Upper lobe of left lung (tissue), 6 donors: ENCODE measurements at regions not wholly inside any gene's neighbourhood (a gene's known extent, or its start where the extent isn't known, plus 50 kb on each side); places are given as distances from the start of the nearest gene placed in this dataset.

Experiments
- ATAC-seq, 2 donors: fragments of 200-7000 bp; cut with Tn5 transposase; one replicate each; pipeline ENCODE4 v1.9.1; 2022; ENCODE audit warnings: mild to moderate bottlenecking in 2 of 2, moderate library complexity in 2 of 2; ENCODE audit not compliant: low FRiP score in 2 of 2
- DNase-seq, 2 donors: peaks; one replicate each; pipeline ENCODE4 v3.0.0-alpha.2; 2019 to 2020
- H3K27ac ChIP-seq, 4 donors: fragments of 200-600 bp; sonication (generic); one replicate each; pipeline ENCODE4 v1.5.1; 2016 to 2019
- H3K27me3 ChIP-seq, 4 donors: fragments of 200-600 bp; sonication (generic); one replicate each; pipeline ENCODE4 v1.5.1; 2017 to 2019
- H3K36me3 ChIP-seq, 4 donors: fragments of 200-600 bp; sonication (generic); one replicate each; pipeline ENCODE4 v1.5.1; 2016 to 2019
- H3K4me1 ChIP-seq, 4 donors: fragments of 200-600 bp; sonication (generic); one replicate each; pipeline ENCODE4 v1.5.1; 2018 to 2019
- H3K4me3 ChIP-seq, 4 donors: fragments of 200-600 bp; sonication (generic); one replicate each; pipeline ENCODE4 v1.5.1; 2017 to 2019; ENCODE audit warnings: mild to moderate bottlenecking in 2 of 4, moderate library complexity in 1 of 4
- H3K9me3 ChIP-seq, 4 donors: fragments of 200-600 bp; sonication (generic); one replicate each; pipeline ENCODE4 v1.5.1; 2018 to 2019
- CTCF ChIP-seq, 6 experiments: fragments of 450-650 bp in 4 of 6; fragments of 200-600 bp in 2 of 6; sonication (generic) in 2 of 6; IDR thresholded peaks; one replicate each; pipeline ENCODE4 v1.5.1; 2016 to 2019; ENCODE audit warnings: antibody characterized with exemption in 6 of 6
- EP300 ChIP-seq, 4 donors: sonication (generic); formaldehyde crosslinking; IDR thresholded peaks; one replicate each; pipeline ENCODE4 v1.5.1; 2017; ENCODE audit warnings: antibody characterized with exemption in 4 of 4, control low read depth in 2 of 4
- POLR2A ChIP-seq, 4 donors: fragments of 450-650 bp; IDR thresholded peaks; one replicate each; pipeline ENCODE4 v1.5.1; 2016 to 2017; ENCODE audit warnings: antibody characterized with exemption in 4 of 4, mild to moderate bottlenecking in 2 of 4
- POLR2AphosphoS5 ChIP-seq, 2 donors: sonication (generic); formaldehyde crosslinking; IDR thresholded peaks; one replicate each; pipeline ENCODE4 v1.5.1; 2017; ENCODE audit warnings: antibody characterized with exemption in 2 of 2
- WGBS, 2 donors: methylation state at CpG; one replicate each; pipeline ENCODE4 v1.1.5; 2017 to 2018; 5-methylcytosine and 5-hydroxymethylcytosine counted together
- donor health status: DM: no; HTN: no; CAD: no; lungs with moderate emphysema.
- donor health status: DM: no; HTN: yes; CAD: no; lungs with severe emphysema.

DNA sequence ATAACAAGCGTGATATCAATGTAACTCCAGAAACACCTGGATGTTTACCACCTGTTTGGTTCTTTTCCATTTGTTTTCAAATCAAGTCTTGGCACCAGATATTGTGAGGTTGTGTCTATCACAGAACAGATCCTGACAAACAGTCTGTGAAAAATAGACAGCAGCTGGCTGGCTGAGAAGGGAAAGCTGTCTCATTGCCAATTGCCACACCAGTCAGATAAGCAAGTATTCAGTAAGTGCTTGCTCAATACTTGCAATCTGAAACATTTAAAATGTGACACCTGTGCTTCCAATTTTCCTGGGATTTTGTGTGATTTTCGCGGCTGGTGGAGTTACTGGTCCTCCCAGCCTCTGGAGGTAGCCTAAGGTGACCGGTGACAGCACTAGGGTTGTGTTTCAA, 147.9 kb upstream of the MYO3A start:
- H3K4me3 ChIP-seq = no peak overlapping the region
- H3K36me3 ChIP-seq = no peaks in the 10 kb centered on the region
- no peak overlapping the region for H3K27ac ChIP-seq
- DNase-seq (no peak), ATAC-seq (no peak)
- H3K9me3 ChIP-seq = no peaks in the 10 kb centered on the region
- no peaks in the 10 kb centered on the region for H3K27me3 ChIP-seq
- no peak for TF ChIP-seq CTCF (IDR thresholded peaks at IDR 0.05)
- 62 to 67% methylated on average over 4 of the region's 4 CpGs for WGBS, 2 donors
- H3K4me1 ChIP-seq = no peaks in the 10 kb centered on the region

DNA sequence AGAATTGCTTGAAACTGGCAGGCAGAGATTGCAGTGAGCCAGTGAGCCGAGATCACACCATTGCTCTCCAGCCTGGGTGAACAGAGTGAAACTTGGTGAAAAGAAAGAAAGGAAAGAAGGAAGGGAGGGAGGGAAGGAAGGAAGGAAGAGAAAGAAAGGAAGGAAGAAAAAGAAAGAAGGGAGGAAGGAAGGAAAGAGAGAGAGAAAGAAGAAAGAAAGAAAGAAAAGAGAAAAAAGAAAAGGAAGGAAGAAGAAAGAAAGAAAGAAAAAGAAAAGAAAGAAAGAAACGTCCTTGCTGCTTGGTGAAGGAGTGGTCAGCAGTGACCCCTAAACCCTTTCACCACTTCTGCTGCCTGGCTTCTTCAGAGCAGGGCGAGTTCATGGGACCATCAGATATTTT, 147.1 kb upstream of the MYO3A start:
- H3K9me3 ChIP-seq = no peaks in the 10 kb centered on the region
- no peak overlapping the region for H3K27ac ChIP-seq
- 58 to 59% methylated on average over 3 of the region's 3 CpGs for WGBS, 2 donors
- no peak for TF ChIP-seq POLR2A (IDR thresholded peaks at IDR 0.05)
- H3K36me3 ChIP-seq = no peaks in the 10 kb centered on the region
- ATAC-seq (no peak), DNase-seq (no peak)
- H3K4me1 ChIP-seq = no peaks in the 10 kb centered on the region
- no peaks in the 10 kb centered on the region for H3K27me3 ChIP-seq
- no peak overlapping the region for H3K4me3 ChIP-seq

DNA sequence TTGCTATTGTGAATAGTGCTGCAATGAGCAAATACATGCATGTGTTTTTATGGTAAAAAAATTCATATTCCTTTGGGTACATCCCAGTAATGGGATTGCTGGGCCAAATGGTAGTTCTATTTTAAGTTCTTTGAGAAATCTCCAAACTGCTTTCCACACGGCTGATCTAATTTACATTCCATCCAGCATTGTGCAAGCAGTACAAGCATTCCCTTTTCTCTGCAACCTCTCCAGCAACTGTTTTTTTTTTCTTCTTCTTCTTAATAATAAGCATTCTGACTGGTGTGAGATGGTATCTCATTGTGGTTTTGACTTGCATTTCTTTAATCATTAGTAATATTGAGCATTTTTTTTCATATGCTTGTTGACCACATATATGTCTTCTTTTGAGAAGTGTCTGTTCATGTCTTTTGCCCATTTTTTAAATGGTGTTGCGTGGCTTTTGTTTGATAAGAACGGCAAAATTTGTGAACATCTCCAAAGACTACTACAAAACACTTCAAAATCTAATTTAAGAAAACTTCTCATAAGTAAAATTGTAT, 136.1 kb upstream of the MYO3A start:
- TF ChIP-seq POLR2AphosphoS5 (IDR thresholded peaks at IDR 0.05) (no peak), POLR2A (IDR thresholded peaks at IDR 0.05) (no peak), EP300 (IDR thresholded peaks at IDR 0.05) (no peak), CTCF (IDR thresholded peaks at IDR 0.05) (no peak)
- H3K4me3 ChIP-seq = no peak overlapping the region
- H3K27ac ChIP-seq = no peak overlapping the region
- 87 to 90% methylated on average over 3 of the region's 3 CpGs for WGBS, 2 donors
- no peaks in the 10 kb centered on the region for H3K9me3 ChIP-seq
- DNase-seq (no peak), ATAC-seq (no peak)
- H3K27me3 ChIP-seq = no peaks in the 10 kb centered on the region
- no peaks in the 10 kb centered on the region for H3K4me1 ChIP-seq
- H3K36me3 ChIP-seq = no peaks in the 10 kb centered on the region

DNA sequence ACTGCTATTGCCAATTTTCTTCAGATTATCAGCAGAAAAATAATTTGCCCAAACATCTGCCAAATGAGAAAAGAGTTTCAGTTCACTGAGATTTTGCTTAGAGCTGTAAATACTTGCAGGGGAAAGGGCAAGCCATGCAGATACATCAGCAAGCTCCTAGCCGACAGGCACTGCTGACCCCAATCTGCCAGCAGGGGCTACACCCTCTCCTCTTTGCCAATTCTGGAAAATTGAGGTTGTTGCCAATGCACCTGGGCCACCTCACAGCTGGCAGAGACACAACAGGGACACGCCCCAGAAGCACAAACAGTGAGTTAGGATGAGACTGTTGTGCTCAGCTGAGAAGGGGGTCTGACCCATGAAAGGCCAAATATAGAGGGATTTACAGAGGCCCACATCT, 129.5 kb upstream of the MYO3A start:
- no peaks in the 10 kb centered on the region for H3K36me3 ChIP-seq
- no peaks in the 10 kb centered on the region for H3K27me3 ChIP-seq
- H3K4me1 ChIP-seq = no peaks in the 10 kb centered on the region
- no peak for ATAC-seq
- H3K4me3 ChIP-seq = no peak overlapping the region
- H3K27ac ChIP-seq = no peak overlapping the region
- H3K9me3 ChIP-seq = no peaks in the 10 kb centered on the region
- DNase-seq = no peak
- TF ChIP-seq POLR2AphosphoS5 (IDR thresholded peaks at IDR 0.05) (no peak), POLR2A (IDR thresholded peaks at IDR 0.05) (no peak), CTCF (IDR thresholded peaks at IDR 0.05) (no peak), EP300 (IDR thresholded peaks at IDR 0.05) (no peak)
- WGBS, 2 donors = 64 to 69% methylated on average over 2 of the region's 2 CpGs

- Histone ChIP-seq H3K4me1 (no peaks in the 10 kb centered on the region), H3K27me3 (no peaks in the 10 kb centered on the region), H3K27ac (no peak overlapping the region), H3K36me3 (no peaks in the 10 kb centered on the region), H3K4me3 (no peak overlapping the region), H3K9me3 (no peaks in the 10 kb centered on the region)
- 79 to 89% methylated on average over 9 of the region's 9 CpGs for WGBS, 2 donors
- ATAC-seq (no peak), DNase-seq (no peak)
- no peak for TF ChIP-seq POLR2A (IDR thresholded peaks at IDR 0.05)
- TF ChIP-seq CTCF (IDR thresholded peaks at IDR 0.05) = no peak
- no peak for TF ChIP-seq EP300 (IDR thresholded peaks at IDR 0.05)
- no peak for TF ChIP-seq POLR2AphosphoS5 (IDR thresholded peaks at IDR 0.05)
Observed at GRCh38 chr10:25805986-25806385, 128.0 kb upstream of the MYO3A start.
